ENCODE measurements at regions not wholly inside any gene's neighbourhood (a gene's known extent, or its start where the extent isn't known, plus 50 kb on each side); places are given as distances from the start of the nearest gene placed in this dataset.
"Not testable (repeated sequence)": the region's sequence is repeated elsewhere in the genome, so short reads cannot be mapped to it uniquely, and the experiment has no call there.

- Mint-ChIP-seq H3K4me3 (no peak overlapping the region), H3K36me3 (ENCODE audit: low read depth) (no peaks in the 10 kb centered on the region), H3K4me1 (peaks cover 25% of the 10 kb centered on the region), H3K27me3 (no peaks in the 10 kb centered on the region), H3K9me3 (peaks cover 8% of the 10 kb centered on the region), H3K27ac (peak overlapping the region; percentile 80)
- peak; percentile 36 for DNase-seq
- ChIA-PET POLR2A (no interaction called here), CTCF (interaction anchor here (1.7 kb wide), 1 partner anchor 20 kb away, joined by 3 read pairs; no protein-coding TSS in a partner anchor)
Measured at GRCh38 chr5:56638768-56639238, 176.5 kb upstream of the MAP3K1 start.

GRCh38 chr5:56638061-56638621, 177.2 kb upstream of the MAP3K1 start:
- Mint-ChIP-seq H3K4me3 (no peak overlapping the region), H3K36me3 (ENCODE audit: low read depth) (no peaks in the 10 kb centered on the region), H3K27me3 (peaks cover 2% of the 10 kb centered on the region), H3K9me3 (peaks cover 8% of the 10 kb centered on the region), H3K4me1 (peaks cover 25% of the 10 kb centered on the region), H3K27ac (no peak overlapping the region)
- ChIA-PET CTCF (interaction anchor here (1.7 kb wide), 1 partner anchor 21 kb away, joined by 3 read pairs; no protein-coding TSS in a partner anchor), POLR2A (no interaction called here)
- DNase-seq, result no peak

- Mint-ChIP-seq H3K27me3 (peaks cover 4% of the 10 kb centered on the region), H3K4me3 (no peak overlapping the region)
- CTCF ChIA-PET, result interaction anchor here (1.7 kb wide), 1 partner anchor 21 kb away, joined by 3 read pairs; no protein-coding TSS in a partner anchor
Measured at GRCh38 chr5:56637321-56637920, 177.9 kb upstream of the MAP3K1 start.

GRCh38 chr5:56633950-56634349, 181.4 kb upstream of the MAP3K1 start:
- H3K9me3 Mint-ChIP-seq, result peaks cover 23% of the 10 kb centered on the region
- ChIA-PET POLR2A (no interaction called here), CTCF (interaction anchor here (0.6 to 1.0 kb wide), 2 partner anchors 17 to 985 kb away, joined by 3 read pairs; no protein-coding TSS in a partner anchor)
- peaks cover 16% of the 10 kb centered on the region for H3K36me3 Mint-ChIP-seq (ENCODE audit: low read depth)
- no peak for DNase-seq
- H3K27me3 Mint-ChIP-seq, result peaks cover 8% of the 10 kb centered on the region
- H3K4me3 Mint-ChIP-seq, result no peak overlapping the region
- H3K4me1 Mint-ChIP-seq, result peaks cover 15% of the 10 kb centered on the region
- H3K27ac Mint-ChIP-seq, result no peak overlapping the region

More at GRCh38 chr5:56637321-56637920, 177.9 kb upstream of the MAP3K1 start:
- no peaks in the 10 kb centered on the region for H3K36me3 Mint-ChIP-seq (ENCODE audit: low read depth)
- H3K9me3 Mint-ChIP-seq, result peaks cover 12% of the 10 kb centered on the region
- no peak overlapping the region for H3K27ac Mint-ChIP-seq
- POLR2A ChIA-PET, result no interaction called here
- no peak for DNase-seq
- peaks cover 25% of the 10 kb centered on the region for H3K4me1 Mint-ChIP-seq

GRCh38 chr5:56632939-56633338, 182.4 kb upstream of the MAP3K1 start:
- ChIA-PET CTCF (no interaction called here), POLR2A (no interaction called here)
- Mint-ChIP-seq H3K4me1 (peaks cover 6% of the 10 kb centered on the region), H3K4me3 (no peak overlapping the region), H3K9me3 (peaks cover 24% of the 10 kb centered on the region), H3K27me3 (peaks cover 8% of the 10 kb centered on the region), H3K27ac (no peak overlapping the region), H3K36me3 (ENCODE audit: low read depth) (peaks cover 22% of the 10 kb centered on the region)
- DNase-seq, result no peak

GRCh38 chr5:56632199-56632598, 183.2 kb upstream of the MAP3K1 start:
- H3K27me3 Mint-ChIP-seq, result peaks cover 8% of the 10 kb centered on the region
- no peak overlapping the region for H3K4me3 Mint-ChIP-seq
- DNase-seq, result no peak
- no peak overlapping the region for H3K27ac Mint-ChIP-seq
- CTCF ChIA-PET, result no interaction called here
- H3K4me1 Mint-ChIP-seq, result peaks cover 5% of the 10 kb centered on the region
- H3K9me3 Mint-ChIP-seq, result peaks cover 29% of the 10 kb centered on the region
- POLR2A ChIA-PET, result no interaction called here
- H3K36me3 Mint-ChIP-seq (ENCODE audit: low read depth), result peaks cover 24% of the 10 kb centered on the region

- Mint-ChIP-seq H3K4me1 (peaks cover 3% of the 10 kb centered on the region), H3K27ac (no peak overlapping the region), H3K36me3 (ENCODE audit: low read depth) (peaks cover 27% of the 10 kb centered on the region), H3K27me3 (peaks cover 8% of the 10 kb centered on the region), H3K4me3 (no peak overlapping the region), H3K9me3 (peaks cover 33% of the 10 kb centered on the region)
- no peak for DNase-seq
- CTCF ChIA-PET, result no interaction called here
- POLR2A ChIA-PET, result no interaction called here
Measured at GRCh38 chr5:56631719-56632118, 183.6 kb upstream of the MAP3K1 start.

GRCh38 chr5:56628616-56629015, 186.7 kb upstream of the MAP3K1 start:
- POLR2A ChIA-PET, H3K4me3 Mint-ChIP-seq, H3K4me1 Mint-ChIP-seq, H3K27ac Mint-ChIP-seq, DNase-seq: not testable (repeated sequence)
- CTCF ChIA-PET, result interaction anchor here (0.9 kb wide), 1 partner anchor 11 kb away, joined by 4 read pairs; no protein-coding TSS in a partner anchor
- H3K36me3 Mint-ChIP-seq (ENCODE audit: low read depth), result peaks cover 32% of the 10 kb centered on the region
- H3K27me3 Mint-ChIP-seq, result peaks cover 11% of the 10 kb centered on the region
- H3K9me3 Mint-ChIP-seq, result peaks cover 35% of the 10 kb centered on the region

GRCh38 chr5:56625541-56625940, 189.8 kb upstream of the MAP3K1 start:
- H3K27me3 Mint-ChIP-seq, result peaks cover 5% of the 10 kb centered on the region
- H3K27ac Mint-ChIP-seq, result no peak overlapping the region
- H3K9me3 Mint-ChIP-seq, result peaks cover 37% of the 10 kb centered on the region
- DNase-seq, result no peak
- ChIA-PET POLR2A (no interaction called here), CTCF (no interaction called here)
- no peak overlapping the region for H3K4me3 Mint-ChIP-seq
- H3K36me3 Mint-ChIP-seq (ENCODE audit: low read depth), result peaks cover 33% of the 10 kb centered on the region
- peaks cover 3% of the 10 kb centered on the region for H3K4me1 Mint-ChIP-seq

GRCh38 chr5:56624751-56625150, 190.6 kb upstream of the MAP3K1 start:
- peaks cover 31% of the 10 kb centered on the region for H3K9me3 Mint-ChIP-seq

GRCh38 chr5:56622141-56622540, 193.2 kb upstream of the MAP3K1 start:
- CTCF ChIA-PET, result no interaction called here
- H3K36me3 Mint-ChIP-seq (ENCODE audit: low read depth), result peaks cover 33% of the 10 kb centered on the region
- POLR2A ChIA-PET, result no interaction called here
- no peak overlapping the region for H3K4me3 Mint-ChIP-seq
- H3K27me3 Mint-ChIP-seq, result peaks cover 3% of the 10 kb centered on the region
- no peak overlapping the region for H3K27ac Mint-ChIP-seq
- DNase-seq, result no peak
- H3K4me1 Mint-ChIP-seq, result no peaks in the 10 kb centered on the region
- peaks cover 23% of the 10 kb centered on the region for H3K9me3 Mint-ChIP-seq

More at GRCh38 chr5:56624751-56625150, 190.6 kb upstream of the MAP3K1 start:
- DNase-seq, result no peak
- ChIA-PET POLR2A (no interaction called here), CTCF (no interaction called here)
- H3K36me3 Mint-ChIP-seq (ENCODE audit: low read depth), result peaks cover 26% of the 10 kb centered on the region
- no peaks in the 10 kb centered on the region for H3K4me1 Mint-ChIP-seq
- H3K27me3 Mint-ChIP-seq, result peaks cover 3% of the 10 kb centered on the region
- H3K27ac Mint-ChIP-seq, result no peak overlapping the region
- H3K4me3 Mint-ChIP-seq, result no peak overlapping the region

GRCh38 chr5:56620903-56621677, 194.3 kb upstream of the MAP3K1 start:
- Mint-ChIP-seq H3K27ac (no peak overlapping the region), H3K9me3 (peaks cover 23% of the 10 kb centered on the region), H3K4me1 (peaks cover 10% of the 10 kb centered on the region), H3K36me3 (ENCODE audit: low read depth) (peaks cover 31% of the 10 kb centered on the region), H3K27me3 (no peaks in the 10 kb centered on the region), H3K4me3 (no peak overlapping the region)
- no peak for DNase-seq
- ChIA-PET POLR2A (no interaction called here), CTCF (interaction anchor here (0.6 kb wide), 1 partner anchor 78 kb away, joined by 3 read pairs; no protein-coding TSS in a partner anchor)

- CTCF ChIA-PET, result interaction anchor here (1.0 to 1.4 kb wide), 2 partner anchors 11 to 32 kb away, joined by 3 to 4 read pairs; no protein-coding TSS in a partner anchor
Measured at GRCh38 chr5:56617998-56618397, 197.4 kb upstream of the MAP3K1 start.

More at GRCh38 chr5:56617998-56618397, 197.4 kb upstream of the MAP3K1 start:
- H3K9me3 Mint-ChIP-seq, result peaks cover 35% of the 10 kb centered on the region
- peaks cover 57% of the 10 kb centered on the region for H3K36me3 Mint-ChIP-seq (ENCODE audit: low read depth)
- no peaks in the 10 kb centered on the region for H3K27me3 Mint-ChIP-seq
- no peak overlapping the region for H3K4me3 Mint-ChIP-seq
- POLR2A ChIA-PET, result no interaction called here
- H3K4me1 Mint-ChIP-seq, result peaks cover 41% of the 10 kb centered on the region
- DNase-seq, result no peak
- H3K27ac Mint-ChIP-seq, result no peak overlapping the region

All from activated CD4-positive, alpha-beta T cell treated with anti-CD3 and anti-CD28 coated beads, Interleukin-2, amount 10 ng/mL, durations not matched to agents 7 days and 5 days (primary cell).